IMR-90 (cell line): ENCODE measurements at regions not wholly inside any gene's neighbourhood (a gene's known extent, or its start where the extent isn't known, plus 50 kb on each side); places are given as distances from the start of the nearest gene placed in this dataset.

Source experiments
- ATAC-seq: fragments of 200-7000 bp; cut with Tn5 transposase; 2 replicates; pipeline ENCODE4 v1.9.1; 2020; ENCODE audit warnings: low read depth, mild to moderate bottlenecking, moderate library complexity
- BruUV-seq: library from RNA; stranded (reverse); fragments of 400-500 nt; replicated peaks from 2 replicates; lab custom pipeline; 2021; lab: Mats Ljungman, UMichigan
- CTCF ChIA-PET: fragments of 300-600 bp; formaldehyde crosslinking; extraction: SDS; loops from one replicate; lab custom pipeline; 2021; ENCODE audit warnings: antibody characterized with exemption; lab: Yijun Ruan, JAX
- POLR2A ChIA-PET: fragments of 300-600 bp; sonication (Branson Sonifier 250); formaldehyde crosslinking; loops from one replicate; lab custom pipeline; 2022; ENCODE audit warnings: antibody characterized with exemption; ENCODE audit not compliant: unreplicated experiment; lab: Charles Lee
- DNase-seq: peaks from one replicate; pipeline ENCODE4 v3.0.0; 2013
- H2AFZ ChIP-seq: replicated peaks from 2 replicates; pipeline ENCODE3; 2013; ENCODE audit warnings: low read length, mild to moderate bottlenecking; ENCODE audit not compliant: poor library complexity
- H2AK5ac ChIP-seq: 2 replicates; pipeline ENCODE4 v1.6.1; 2013; ENCODE audit warnings: low read depth, low read length, inconsistent platforms
- H2AK9ac ChIP-seq: replicated peaks from 2 replicates; pipeline ENCODE3; 2013; ENCODE audit warnings: mild to moderate bottlenecking, low read depth, low read length, moderate library complexity; ENCODE audit not compliant: poor library complexity
- H2BK120ac ChIP-seq: 2 replicates; pipeline ENCODE4 v1.6.1; 2013; ENCODE audit warnings: low read depth, low read length, inconsistent platforms
- H2BK15ac ChIP-seq: 3 replicates; pipeline ENCODE4 v1.6.1; 2013; ENCODE audit warnings: low read depth, low read length, inconsistent platforms
- H2BK20ac ChIP-seq: 2 replicates; pipeline ENCODE4 v1.6.1; 2013; ENCODE audit warnings: low read depth, mild to moderate bottlenecking, inconsistent platforms, low read length, moderate library complexity
- H2BK5ac ChIP-seq: 2 replicates; pipeline ENCODE4 v1.6.1; 2013; ENCODE audit warnings: mild to moderate bottlenecking, low read depth, low read length, inconsistent platforms; ENCODE audit not compliant: poor library complexity, severe bottlenecking
- H3K14ac ChIP-seq: replicated peaks from 2 replicates; pipeline ENCODE4 v1.6.1; 2013; ENCODE audit warnings: low read depth, low read length, inconsistent platforms
- H3K18ac ChIP-seq: 2 replicates; pipeline ENCODE4 v1.6.1; 2013; ENCODE audit warnings: low read depth, low read length, control low read depth
- H3K23ac ChIP-seq: 2 replicates; pipeline ENCODE4 v1.6.1; 2013; ENCODE audit warnings: low read depth, low read length, inconsistent platforms
- H3K27ac ChIP-seq: 2 replicates; pipeline ENCODE4 v1.5.1; 2013; ENCODE audit warnings: mild to moderate bottlenecking, control low read depth, low read length; ENCODE audit not compliant: insufficient read depth
- H3K27me3 ChIP-seq: 2 replicates; pipeline ENCODE4 v1.6.1; 2013; ENCODE audit warnings: low read length; ENCODE audit not compliant: control insufficient read depth, insufficient read depth
- H3K36me3 ChIP-seq: 2 replicates; pipeline ENCODE4 v1.6.1; 2013; ENCODE audit warnings: low read length, mixed read lengths; ENCODE audit not compliant: control insufficient read depth, insufficient read depth
- H3K4ac ChIP-seq: 2 replicates; pipeline ENCODE4 v1.6.1; 2013; ENCODE audit warnings: low read depth, low read length, inconsistent platforms
- H3K4me1 ChIP-seq: 2 replicates; pipeline ENCODE4 v1.6.1; 2013; ENCODE audit warnings: low read length, mixed read lengths; ENCODE audit not compliant: control insufficient read depth, insufficient read depth
- H3K4me2 ChIP-seq: 2 replicates; pipeline ENCODE4 v1.6.1; 2013; ENCODE audit warnings: low read depth, mild to moderate bottlenecking, control low read depth, low read length, moderate library complexity
- H3K4me3 ChIP-seq: 2 replicates; pipeline ENCODE4 v1.5.1; 2013; ENCODE audit warnings: low read depth, mild to moderate bottlenecking, control low read depth, low read length, moderate library complexity; ENCODE audit not compliant: insufficient read depth
- H3K56ac ChIP-seq: 2 replicates; pipeline ENCODE4 v1.6.1; 2013; ENCODE audit warnings: low read length, inconsistent platforms; ENCODE audit not compliant: insufficient read depth; ENCODE audit errors: extremely low read depth
- H3K79me1 ChIP-seq, 2 experiments: 2 replicates each; pipeline ENCODE4 v1.6.1; 2013; ENCODE audit warnings: low read length in 2 of 2, inconsistent platforms in 1 of 2, low read depth in 1 of 2
- H3K9ac ChIP-seq: 2 replicates; pipeline ENCODE4 v1.6.1; 2013; ENCODE audit warnings: low read depth, low read length, control low read depth
- H3K9me1 ChIP-seq: 2 replicates; pipeline ENCODE4 v1.6.1; 2013; ENCODE audit warnings: low read length, inconsistent platforms; ENCODE audit not compliant: insufficient read depth
- H3K9me3 ChIP-seq: 2 replicates; pipeline ENCODE4 v1.6.1; 2013; ENCODE audit warnings: low read length; ENCODE audit not compliant: control insufficient read depth, insufficient read depth
- H4K20me1 ChIP-seq: 2 replicates; pipeline ENCODE4 v1.6.1; 2013; ENCODE audit warnings: low read length, inconsistent platforms; ENCODE audit not compliant: insufficient read depth
- H4K5ac ChIP-seq: 2 replicates; pipeline ENCODE4 v1.6.1; 2013; ENCODE audit warnings: mild to moderate bottlenecking, low read depth, low read length, control low read depth
- H4K8ac ChIP-seq, 2 experiments: 2 replicates each; pipeline ENCODE4 v1.6.1; 2013; ENCODE audit warnings: low read depth in 2 of 2, low read length in 2 of 2, control low read depth in 1 of 2, inconsistent platforms in 1 of 2
- H4K91ac ChIP-seq: 2 replicates; pipeline ENCODE4 v1.6.1; 2013; ENCODE audit warnings: low read depth, low read length, inconsistent platforms; ENCODE audit not compliant: insufficient read depth
- BHLHE40 ChIP-seq: fragments of 150-350 bp; IDR thresholded peaks from 2 replicates; pipeline ENCODE4 v1.6.1; 2016; ENCODE audit warnings: mild to moderate bottlenecking, low read depth, low read length
- CEBPB ChIP-seq: IDR thresholded peaks from 2 replicates; pipeline ENCODE4 v1.6.1; 2012; ENCODE audit warnings: low read depth, low read length, improper control_type of control experiment
- CHD1 ChIP-seq: IDR thresholded peaks from 2 replicates; pipeline ENCODE4 v1.6.1; 2012; ENCODE audit warnings: low read depth, low read length, improper control_type of control experiment
- CTCF ChIP-seq: conservative IDR thresholded peaks from 2 replicates; pipeline ENCODE4 v1.5.1; 2012; ENCODE audit warnings: mild to moderate bottlenecking, low read depth, low read length, improper control_type of control experiment
- ELK1 ChIP-seq: fragments of 150-350 bp; IDR thresholded peaks from 2 replicates; pipeline ENCODE4 v1.6.1; 2016; ENCODE audit warnings: low read depth, mild to moderate bottlenecking, low read length, moderate library complexity, borderline replicate concordance
- FOS ChIP-seq: fragments of 150-350 bp; IDR thresholded peaks from 2 replicates; pipeline ENCODE4 v1.6.1; 2016; ENCODE audit warnings: low read depth, low read length
- MAFK ChIP-seq: IDR thresholded peaks from 2 replicates; pipeline ENCODE4 v1.6.1; 2012; ENCODE audit warnings: low read depth, low read length, improper control_type of control experiment
- MAZ ChIP-seq: IDR thresholded peaks from 2 replicates; pipeline ENCODE4 v1.6.1; 2012; ENCODE audit warnings: low read depth, mild to moderate bottlenecking, low read length, improper control_type of control experiment, moderate library complexity, borderline replicate concordance
- MXI1 ChIP-seq: IDR thresholded peaks from 2 replicates; pipeline ENCODE4 v1.6.1; 2012; ENCODE audit warnings: low read depth, mild to moderate bottlenecking, low read length, moderate library complexity, borderline replicate concordance
- NFE2L2 ChIP-seq: fragments of 150-350 bp; IDR thresholded peaks from 2 replicates; pipeline ENCODE4 v1.6.1; 2016; ENCODE audit warnings: low read depth, mild to moderate bottlenecking, low read length
- POLR2A ChIP-seq: IDR thresholded peaks from 2 replicates; pipeline ENCODE4 v1.6.1; 2012; ENCODE audit warnings: mild to moderate bottlenecking, low read depth, low read length
- RAD21 ChIP-seq: IDR thresholded peaks from 2 replicates; pipeline ENCODE4 v1.6.1; 2012; ENCODE audit warnings: low read length, improper control_type of control experiment
- RCOR1 ChIP-seq: IDR thresholded peaks from 2 replicates; pipeline ENCODE4 v1.6.1; 2012; ENCODE audit warnings: mild to moderate bottlenecking, low read length, improper control_type of control experiment; ENCODE audit not compliant: insufficient replicate concordance
- RFX5 ChIP-seq: IDR thresholded peaks from 2 replicates; pipeline ENCODE4 v1.8.0; 2012; ENCODE audit warnings: low read depth, mild to moderate bottlenecking, low read length, moderate library complexity
- SMC3 ChIP-seq: fragments of 150-350 bp; IDR thresholded peaks from 2 replicates; pipeline ENCODE4 v1.6.1; 2016; ENCODE audit warnings: low read depth, mild to moderate bottlenecking, antibody characterized with exemption, low read length, moderate library complexity
- USF2 ChIP-seq: fragments of 150-350 bp; IDR thresholded peaks from 2 replicates; pipeline ENCODE4 v1.6.1; 2017; ENCODE audit warnings: mild to moderate bottlenecking, antibody characterized with exemption, low read length, low read depth
- WGBS, 2 experiments: methylation state at CpG; one replicate each; pipeline versions ENCODE4 v1.1.5 to v1.1.7; 2013; ENCODE audit warnings: missing lambda C conversion rate in 2 of 2; ENCODE audit not compliant: insufficient read length in 1 of 2; ENCODE audit errors: extremely low coverage in 2 of 2; 5-methylcytosine and 5-hydroxymethylcytosine counted together
- dilution Hi-C: fragments of 300-500 bp; cut with HindIII; formaldehyde crosslinking; loops from one replicate; pipeline ENCODE4 v1.14.3; 2018; ENCODE audit warnings: low sequenced_read_pairs; ENCODE audit not compliant: unreplicated experiment
- in situ Hi-C: fragments of 300-500 bp; cut with MboI; formaldehyde crosslinking; loops from 3 replicates; pipeline ENCODE4 v1.14.3; 2019; ENCODE audit warnings: low sequenced_read_pairs, inconsistent platforms, mixed read lengths
- intact Hi-C: fragments of 100-400 bp; cut with micrococcal nuclease; formaldehyde crosslinking; loops from 2 replicates; pipeline ENCODE4 v1.10.0; 2022

- Histone ChIP-seq H3K14ac (no peak overlapping the region), H2BK5ac (no peak overlapping the region), H3K4me2 (no peak overlapping the region), H4K8ac (no peak overlapping the region), H2AK9ac (no peak overlapping the region), H3K9me1 (no peaks in the 10 kb centered on the region), H3K27ac (no peak overlapping the region), H3K27me3 (peaks cover 9% of the 10 kb centered on the region), H3K56ac (no peak overlapping the region), H3K4ac (no peak overlapping the region), H2AFZ (no peak overlapping the region), H3K79me1 (no peaks in the 10 kb centered on the region), H3K18ac (no peak overlapping the region), H2BK15ac (no peak overlapping the region), H3K36me3 (no peaks in the 10 kb centered on the region), H3K4me1 (no peaks in the 10 kb centered on the region), H4K20me1 (peaks cover 4% of the 10 kb centered on the region; the same call in 1 of the 2 replicates), H4K5ac (no peak overlapping the region), H2AK5ac (no peak overlapping the region), H2BK120ac (no peak overlapping the region), H2BK20ac (no peak overlapping the region), H3K9me3 (peaks cover 3% of the 10 kb centered on the region), H3K9ac (no peak overlapping the region), H4K91ac (no peak overlapping the region), H3K23ac (no peak overlapping the region), H3K4me3 (no peak overlapping the region)
- ChIA-PET POLR2A (no interaction called here), CTCF (no interaction called here)
- TF ChIP-seq MXI1 (no peak), USF2 (no peak), CTCF (no peak), ELK1 (no peak), MAZ (no peak), CHD1 (no peak), BHLHE40 (no peak), POLR2A (no peak), FOS (no peak), RAD21 (no peak), SMC3 (no peak), NFE2L2 (no peak), CEBPB (no peak), RFX5 (no peak), MAFK (no peak), RCOR1 (no peak)
- DNase-seq = no peak
- in situ Hi-C loops (no loop called here), dilution Hi-C loops (no loop called here), intact Hi-C loops (no loop called here)
- whole genome bisulfite sequencing, 2 experiments = 89% methylated on average over 3 of the region's 7 CpGs; no CpG with 5 or more reads in 1 of the 2 experiments
- no TSS peak for BruUV-seq
- no peak for ATAC-seq
These were observed 118.9 kb downstream of the CTTN start for GRCh38 chr11:70517203-70517602.
